WTC11 (cell line): ENCODE measurements at regions not wholly inside any gene's neighbourhood (a gene's known extent, or its start where the extent isn't known, plus 50 kb on each side); places are given as distances from the start of the nearest gene placed in this dataset.

Experiments used
- CBFB ChIP-seq: sonication (generic); formaldehyde crosslinking; IDR thresholded peaks from 2 replicates; pipeline ENCODE4 v1.8.1; 2022; ENCODE audit warnings: mild to moderate bottlenecking, low read depth, missing genetic modification reagents
- NR1H2 ChIP-seq: sonication (generic); formaldehyde crosslinking; IDR thresholded peaks from 2 replicates; pipeline ENCODE4 v1.9.0; 2021; ENCODE audit warnings: mild to moderate bottlenecking, moderate library complexity, missing genetic modification reagents
- TCF7 ChIP-seq: sonication (generic); formaldehyde crosslinking; IDR thresholded peaks from 2 replicates; pipeline ENCODE4 v1.8.0; 2022; ENCODE audit warnings: mild to moderate bottlenecking, low read depth, missing genetic modification reagents, moderate library complexity
- TEAD4 ChIP-seq: sonication (generic); formaldehyde crosslinking; IDR thresholded peaks from 2 replicates; pipeline ENCODE4 v1.8.0; 2022; ENCODE audit warnings: mild to moderate bottlenecking, missing genetic modification reagents
- TF ChIP-seq, protein P1 (sequence below): fragments of 200-600 bp; IDR thresholded peaks from 2 replicates; pipeline ENCODE4 v1.8.0; 2022; ENCODE audit warnings: antibody characterized with exemption
- TF ChIP-seq, protein P2 (sequence below): sonication (generic); formaldehyde crosslinking; IDR thresholded peaks from 2 replicates; pipeline ENCODE4 v1.8.0; 2023; ENCODE audit warnings: missing genetic modification reagents

DNA sequence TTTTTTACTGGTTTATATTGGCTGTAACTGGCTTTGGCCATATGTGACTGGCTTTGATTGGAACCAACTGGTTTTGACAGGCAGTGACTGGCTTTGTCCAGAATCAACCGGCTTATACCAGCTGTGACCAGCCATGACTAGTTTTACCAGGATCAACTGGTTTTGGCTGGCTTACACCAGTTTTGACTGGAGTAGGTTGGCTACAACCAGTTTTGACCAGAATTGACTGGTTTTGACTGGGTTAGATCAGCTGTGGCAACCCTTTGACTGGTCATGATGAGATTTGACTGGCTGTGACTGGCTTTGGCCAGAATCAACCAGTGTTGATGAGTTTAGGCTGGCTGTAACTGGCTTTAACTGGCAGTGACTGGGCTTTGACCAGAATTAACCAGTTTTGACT is 169.2 kb upstream of the AMOT start:
- TF ChIP-seq TEAD4 (CRISPR knock-in tag) (no peak), CBFB (CRISPR knock-in tag) (no peak), NR1H2 (CRISPR knock-in tag) (no peak), TCF7 (CRISPR knock-in tag) (no peak)
- TF ChIP-seq, protein P1, sequence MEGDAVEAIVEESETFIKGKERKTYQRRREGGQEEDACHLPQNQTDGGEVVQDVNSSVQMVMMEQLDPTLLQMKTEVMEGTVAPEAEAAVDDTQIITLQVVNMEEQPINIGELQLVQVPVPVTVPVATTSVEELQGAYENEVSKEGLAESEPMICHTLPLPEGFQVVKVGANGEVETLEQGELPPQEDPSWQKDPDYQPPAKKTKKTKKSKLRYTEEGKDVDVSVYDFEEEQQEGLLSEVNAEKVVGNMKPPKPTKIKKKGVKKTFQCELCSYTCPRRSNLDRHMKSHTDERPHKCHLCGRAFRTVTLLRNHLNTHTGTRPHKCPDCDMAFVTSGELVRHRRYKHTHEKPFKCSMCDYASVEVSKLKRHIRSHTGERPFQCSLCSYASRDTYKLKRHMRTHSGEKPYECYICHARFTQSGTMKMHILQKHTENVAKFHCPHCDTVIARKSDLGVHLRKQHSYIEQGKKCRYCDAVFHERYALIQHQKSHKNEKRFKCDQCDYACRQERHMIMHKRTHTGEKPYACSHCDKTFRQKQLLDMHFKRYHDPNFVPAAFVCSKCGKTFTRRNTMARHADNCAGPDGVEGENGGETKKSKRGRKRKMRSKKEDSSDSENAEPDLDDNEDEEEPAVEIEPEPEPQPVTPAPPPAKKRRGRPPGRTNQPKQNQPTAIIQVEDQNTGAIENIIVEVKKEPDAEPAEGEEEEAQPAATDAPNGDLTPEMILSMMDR, result no peak
- TF ChIP-seq, protein P2, sequence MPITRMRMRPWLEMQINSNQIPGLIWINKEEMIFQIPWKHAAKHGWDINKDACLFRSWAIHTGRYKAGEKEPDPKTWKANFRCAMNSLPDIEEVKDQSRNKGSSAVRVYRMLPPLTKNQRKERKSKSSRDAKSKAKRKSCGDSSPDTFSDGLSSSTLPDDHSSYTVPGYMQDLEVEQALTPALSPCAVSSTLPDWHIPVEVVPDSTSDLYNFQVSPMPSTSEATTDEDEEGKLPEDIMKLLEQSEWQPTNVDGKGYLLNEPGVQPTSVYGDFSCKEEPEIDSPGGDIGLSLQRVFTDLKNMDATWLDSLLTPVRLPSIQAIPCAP, result no peak
